Activated T-cell treated with anti-CD3 and anti-CD28 coated beads, Interleukin-2, amount 50 U/mL, for 4 hours (primary cell): ENCODE measurements at regions not wholly inside any gene's neighbourhood (a gene's known extent, or its start where the extent isn't known, plus 50 kb on each side); places are given as distances from the start of the nearest gene placed in this dataset.
"Not testable (repeated sequence)": the region's sequence is repeated elsewhere in the genome, so short reads cannot be mapped to it uniquely, and the experiment has no call there.

ENCODE experiments used
- ATAC-seq, 2 donors: fragments of 200-7000 bp; cut with Tn5 transposase; one replicate each; pipeline ENCODE4 v1.10.0; 2021
- DNase-seq: peaks from one replicate; pipeline ENCODE4 v3.0.0-alpha.2; 2020
- H3K27me3 Mint-ChIP-seq: one replicate; pipeline ENCODE4 v1.8.0; 2021; ENCODE audit warnings: low read depth, mixed read lengths
- H3K36me3 Mint-ChIP-seq: one replicate; pipeline ENCODE4 v1.8.0; 2022; ENCODE audit warnings: mixed read lengths; ENCODE audit not compliant: insufficient read depth
- H3K4me1 Mint-ChIP-seq: one replicate; pipeline ENCODE4 v1.8.0; 2021; ENCODE audit warnings: low read depth, mixed read lengths
- H3K4me3 Mint-ChIP-seq: one replicate; pipeline ENCODE4 v1.8.0; 2021; ENCODE audit warnings: mild to moderate bottlenecking, moderate library complexity, mixed read lengths
- H3K9me3 Mint-ChIP-seq: one replicate; pipeline ENCODE4 v1.8.0; 2021; ENCODE audit warnings: mixed read lengths

DNA sequence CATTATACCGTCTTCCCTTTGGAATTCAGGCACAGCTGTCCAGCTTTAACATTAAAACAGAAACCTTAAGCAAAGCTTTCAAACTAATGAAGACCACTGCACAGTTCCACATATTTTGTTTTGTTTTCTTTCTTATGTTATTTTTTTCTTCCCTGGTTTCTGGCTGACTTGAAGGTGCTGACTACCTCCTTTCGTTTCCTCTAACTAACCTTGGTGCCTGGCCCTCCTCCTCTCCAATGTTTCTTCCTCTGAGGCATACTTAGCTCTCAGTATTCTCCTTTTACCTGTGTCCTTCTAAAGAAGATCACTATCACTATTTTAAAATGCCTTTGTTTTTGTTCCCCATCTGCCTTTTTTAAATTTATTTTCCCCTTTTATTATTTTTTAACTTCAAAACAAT is 433.3 kb upstream of the SPHKAP start:
- H3K27me3 Mint-ChIP-seq, result no peaks in the 10 kb centered on the region
- H3K4me3 Mint-ChIP-seq, result no peak overlapping the region
- ATAC-seq, result no peak
- no peak for DNase-seq
- no peaks in the 10 kb centered on the region for H3K4me1 Mint-ChIP-seq
- no peaks in the 10 kb centered on the region for H3K36me3 Mint-ChIP-seq
- H3K9me3 Mint-ChIP-seq, result peaks cover 4% of the 10 kb centered on the region

DNA sequence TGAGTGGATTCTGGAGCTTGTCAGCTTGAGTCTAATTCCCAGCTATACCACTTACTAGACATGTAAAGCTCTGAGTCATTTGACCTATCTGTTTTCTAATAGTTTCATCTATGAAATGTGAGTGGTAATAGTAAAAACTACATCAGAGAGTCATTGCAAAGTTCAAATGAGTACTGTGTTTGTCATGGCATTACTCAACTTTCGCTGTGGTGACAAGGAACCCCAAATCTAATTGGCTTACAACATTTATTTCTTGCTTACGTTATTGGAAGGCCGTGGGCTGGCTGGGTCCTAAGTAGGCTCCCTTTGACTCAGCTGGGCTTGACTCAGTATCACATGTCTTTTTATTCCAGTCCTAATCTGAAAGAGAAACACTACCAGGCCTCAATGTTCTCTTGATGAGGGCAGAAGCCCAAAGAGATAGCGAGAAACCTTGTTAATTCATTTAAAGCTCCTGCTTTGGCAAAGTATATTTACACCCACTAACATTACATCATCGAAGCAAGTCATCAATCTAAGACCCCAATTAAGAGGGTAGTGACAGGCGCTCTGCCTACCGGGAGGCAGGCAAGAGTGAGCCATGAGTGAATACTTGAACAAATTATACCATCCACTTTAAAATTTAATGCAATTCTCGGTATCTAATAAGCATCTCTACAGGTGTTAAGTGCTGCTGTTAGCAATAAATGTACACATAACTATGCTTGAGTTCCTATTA is 431.8 kb upstream of the SPHKAP start:
- ATAC-seq, result peak; percentile 32 to 58
- H3K36me3 Mint-ChIP-seq, result no peaks in the 10 kb centered on the region
- H3K4me1 Mint-ChIP-seq, result no peaks in the 10 kb centered on the region
- no peak for DNase-seq
- H3K4me3 Mint-ChIP-seq, result no peak overlapping the region
- H3K27me3 Mint-ChIP-seq, result no peaks in the 10 kb centered on the region
- H3K9me3 Mint-ChIP-seq, result peaks cover 8% of the 10 kb centered on the region

DNA sequence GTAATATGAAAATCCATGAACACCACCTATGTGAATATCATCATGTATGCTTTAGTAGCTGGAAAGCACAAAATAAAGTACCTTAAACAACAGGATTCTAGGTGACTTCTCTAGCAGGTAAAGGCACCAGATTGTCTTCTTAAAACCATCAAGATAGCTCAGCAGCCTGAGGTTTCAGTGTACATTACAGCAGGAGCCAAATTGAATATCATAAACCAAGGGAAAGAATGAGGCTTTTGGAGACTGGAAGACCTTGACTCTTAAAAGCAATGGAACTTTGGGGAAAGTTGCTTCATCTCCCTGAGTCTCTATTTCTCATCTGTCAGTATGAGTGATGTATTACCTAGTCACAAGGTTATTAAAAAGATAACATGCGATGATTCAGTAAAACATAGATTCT is 429.7 kb upstream of the SPHKAP start:
- H3K36me3 Mint-ChIP-seq, result no peaks in the 10 kb centered on the region
- peaks cover 8% of the 10 kb centered on the region for H3K9me3 Mint-ChIP-seq
- ATAC-seq (no peak), DNase-seq (no peak)
- H3K27me3 Mint-ChIP-seq, result no peaks in the 10 kb centered on the region
- H3K4me1 Mint-ChIP-seq, result no peaks in the 10 kb centered on the region
- no peak overlapping the region for H3K4me3 Mint-ChIP-seq

DNA sequence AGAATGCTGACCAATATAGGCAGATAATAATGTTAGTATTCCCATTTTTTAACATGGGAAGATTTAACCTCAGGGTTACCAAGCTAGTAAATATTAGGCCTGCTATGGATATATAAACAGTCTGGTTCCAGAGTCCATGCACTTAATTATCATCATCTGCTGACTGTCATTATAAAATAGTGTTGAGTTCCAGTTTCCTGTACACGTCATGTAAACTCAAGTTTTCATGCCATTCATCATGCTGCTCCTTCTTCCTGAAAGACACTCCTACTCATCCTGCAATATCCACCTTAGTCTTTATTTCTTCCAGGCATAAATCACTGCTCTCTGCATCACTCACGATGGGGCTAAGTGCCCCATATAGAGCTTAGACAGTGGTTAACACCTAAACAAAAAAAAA is 420.8 kb upstream of the SPHKAP start:
- DNase-seq, result no peak
- Mint-ChIP-seq H3K4me3 (no peak overlapping the region), H3K4me1 (no peaks in the 10 kb centered on the region), H3K36me3 (no peaks in the 10 kb centered on the region), H3K27me3 (no peaks in the 10 kb centered on the region), H3K9me3 (no peaks in the 10 kb centered on the region)
- ATAC-seq, result no peak

DNA sequence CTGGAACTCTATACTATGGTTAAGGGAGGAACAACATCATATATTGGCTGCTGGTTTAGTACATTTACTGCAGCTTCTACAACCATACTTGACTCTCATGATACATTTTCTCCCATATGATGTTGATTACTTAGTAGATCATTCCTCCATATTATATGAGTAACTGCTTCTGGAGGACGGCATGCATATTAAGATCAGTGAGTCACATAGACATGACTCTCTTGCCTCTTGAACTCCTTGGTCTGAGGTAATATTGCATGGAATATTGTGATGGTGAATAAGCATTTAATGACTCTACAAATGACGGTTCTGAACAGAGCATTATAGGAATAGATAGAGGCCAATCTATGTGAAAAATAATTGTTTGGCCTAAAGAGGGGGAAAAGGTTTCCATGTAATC is 418.8 kb upstream of the SPHKAP start:
- H3K36me3 Mint-ChIP-seq, result no peaks in the 10 kb centered on the region

DNA sequence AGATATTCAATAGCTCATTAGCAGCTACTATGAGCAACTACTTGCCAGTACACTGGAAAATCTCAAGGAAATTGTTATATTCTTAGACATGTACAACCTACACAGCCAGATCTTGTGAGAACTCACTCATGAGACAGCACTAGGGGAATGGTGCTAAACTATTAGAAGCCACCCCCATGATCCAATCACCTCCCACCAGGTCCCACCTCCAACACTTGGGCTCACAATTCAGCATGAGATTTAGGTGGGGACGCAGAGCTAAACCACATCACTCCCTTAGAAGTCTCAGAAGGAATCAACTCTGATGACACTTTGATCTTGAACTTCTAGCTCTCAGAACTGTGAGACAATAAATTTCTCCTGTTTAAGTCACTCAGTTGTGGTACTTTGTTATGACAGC is 418.3 kb upstream of the SPHKAP start:
- no peak overlapping the region for H3K4me3 Mint-ChIP-seq
- no peaks in the 10 kb centered on the region for H3K36me3 Mint-ChIP-seq
- DNase-seq, result no peak
- no peaks in the 10 kb centered on the region for H3K27me3 Mint-ChIP-seq
- no peaks in the 10 kb centered on the region for H3K9me3 Mint-ChIP-seq
- no peaks in the 10 kb centered on the region for H3K4me1 Mint-ChIP-seq
- no peak for ATAC-seq

More for the DNA sequence above, 418.8 kb upstream of the SPHKAP start:
- ATAC-seq (no peak), DNase-seq (no peak)
- Mint-ChIP-seq H3K4me3 (no peak overlapping the region), H3K9me3 (no peaks in the 10 kb centered on the region), H3K4me1 (no peaks in the 10 kb centered on the region), H3K27me3 (no peaks in the 10 kb centered on the region)

DNA sequence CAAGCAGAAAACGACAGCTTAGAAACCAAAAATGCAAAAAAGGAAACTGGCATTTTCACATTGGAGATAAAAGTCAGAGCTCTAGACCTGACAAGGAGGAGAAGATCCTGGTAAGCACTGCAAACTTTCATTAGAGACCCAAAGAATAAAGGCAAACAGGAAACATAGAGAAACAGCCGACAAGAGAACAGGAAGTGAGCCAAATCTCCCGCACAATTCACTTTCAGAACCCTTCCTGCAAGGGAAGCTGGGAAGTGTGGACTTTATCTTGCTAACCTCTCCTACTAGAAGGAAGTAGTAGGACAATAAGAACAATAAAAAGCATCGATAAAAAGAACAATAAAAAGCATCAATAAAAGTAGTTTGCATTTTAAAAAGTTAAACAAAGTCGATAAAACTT is 417.8 kb upstream of the SPHKAP start:
- Mint-ChIP-seq H3K27me3 (no peaks in the 10 kb centered on the region), H3K4me3 (no peak overlapping the region), H3K9me3 (no peaks in the 10 kb centered on the region), H3K36me3 (no peaks in the 10 kb centered on the region), H3K4me1 (no peaks in the 10 kb centered on the region)
- no peak for DNase-seq
- ATAC-seq, result no peak

DNA sequence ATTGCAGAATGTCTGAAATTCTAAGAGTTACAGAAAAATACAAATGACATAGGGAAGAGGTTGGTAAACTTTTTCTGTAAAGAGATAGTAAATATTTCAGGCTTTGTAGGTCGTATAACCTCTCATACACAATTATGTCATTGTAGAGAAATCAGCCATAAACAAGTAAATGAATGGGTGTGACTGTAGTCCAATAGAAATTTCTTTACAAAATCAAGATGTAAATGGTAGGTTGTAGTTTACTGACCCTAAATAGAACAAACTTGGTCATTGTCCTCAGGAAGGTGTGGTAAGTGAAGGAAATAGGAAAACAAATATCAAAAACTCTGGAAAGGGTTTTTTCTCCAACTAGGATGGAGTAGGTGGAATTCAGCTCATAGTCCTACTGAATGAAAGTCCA is 415.5 kb upstream of the SPHKAP start:
- H3K9me3 Mint-ChIP-seq, result no peaks in the 10 kb centered on the region
- H3K27me3 Mint-ChIP-seq, result no peaks in the 10 kb centered on the region
- no peaks in the 10 kb centered on the region for H3K4me1 Mint-ChIP-seq

DNA sequence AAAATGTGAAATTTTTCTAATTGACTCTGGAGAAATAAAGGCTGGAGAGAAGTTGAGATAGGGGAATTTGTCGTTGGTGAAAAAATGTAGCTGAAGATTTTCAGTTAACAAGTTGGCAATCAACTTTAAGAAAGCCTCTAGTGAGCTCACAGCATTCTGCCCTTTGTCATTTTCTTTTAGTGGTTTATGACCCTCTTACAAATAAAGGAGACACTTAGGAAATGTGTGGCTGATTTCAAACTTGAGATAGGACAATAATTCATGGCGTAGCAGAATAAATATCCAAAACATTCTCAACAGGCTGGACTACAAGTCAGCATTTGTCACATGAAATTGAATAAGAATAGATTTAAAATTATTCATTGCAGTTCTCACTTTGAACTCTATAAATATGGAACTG is 412.5 kb upstream of the SPHKAP start:
- Mint-ChIP-seq H3K4me3 (no peak overlapping the region), H3K36me3 (no peaks in the 10 kb centered on the region), H3K4me1 (no peaks in the 10 kb centered on the region), H3K27me3 (no peaks in the 10 kb centered on the region), H3K9me3 (no peaks in the 10 kb centered on the region)
- DNase-seq (no peak), ATAC-seq (no peak)

More for the DNA sequence above, 415.5 kb upstream of the SPHKAP start:
- Mint-ChIP-seq H3K36me3 (no peaks in the 10 kb centered on the region), H3K4me3 (no peak overlapping the region)
- DNase-seq (no peak), ATAC-seq (no peak)

DNA sequence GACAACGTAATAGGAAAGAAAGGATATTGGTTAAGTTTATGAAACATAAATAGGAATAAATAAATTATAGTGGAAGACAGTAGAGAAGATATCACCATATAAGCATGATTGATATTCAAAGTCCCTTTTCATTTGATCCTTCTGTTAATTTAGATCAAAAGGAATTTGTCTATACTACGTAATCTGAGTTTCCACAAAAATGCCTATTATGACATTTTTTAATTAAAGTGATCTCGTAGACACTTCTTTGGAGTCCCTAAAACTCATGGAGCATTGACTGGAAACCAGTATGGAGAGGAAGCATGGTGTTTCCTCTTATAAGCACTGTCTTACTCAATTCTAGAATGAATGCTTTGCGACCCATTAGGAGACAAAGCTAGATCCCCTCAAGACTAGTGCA is 411.4 kb upstream of the SPHKAP start:
- ATAC-seq (no peak), DNase-seq (no peak)
- Mint-ChIP-seq H3K27me3 (no peaks in the 10 kb centered on the region), H3K4me3 (no peak overlapping the region), H3K36me3 (no peaks in the 10 kb centered on the region), H3K4me1 (no peaks in the 10 kb centered on the region), H3K9me3 (peaks cover 7% of the 10 kb centered on the region)

DNA sequence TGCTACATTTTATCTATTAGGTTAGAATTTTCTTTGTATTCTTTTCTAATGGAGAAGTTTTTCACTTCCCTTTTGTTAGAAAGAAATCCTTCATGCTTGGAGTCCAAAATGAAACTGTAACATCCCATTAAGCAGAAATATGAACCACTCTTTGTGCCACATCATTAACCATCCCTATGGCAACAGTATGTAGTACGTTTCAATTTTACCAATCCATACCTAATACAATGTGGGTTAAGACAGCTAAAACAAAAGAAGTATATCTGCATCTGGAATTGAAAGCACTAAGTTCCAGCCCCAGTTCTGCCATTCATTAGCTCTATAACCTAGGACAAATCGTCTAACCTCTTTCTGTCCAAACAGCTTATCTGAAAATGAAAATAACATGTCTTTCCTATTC is 409.2 kb upstream of the SPHKAP start:
- no peaks in the 10 kb centered on the region for H3K4me1 Mint-ChIP-seq
- H3K36me3 Mint-ChIP-seq, result no peaks in the 10 kb centered on the region
- H3K27me3 Mint-ChIP-seq, result no peaks in the 10 kb centered on the region
- H3K4me3 Mint-ChIP-seq, result no peak overlapping the region
- no peak for ATAC-seq
- H3K9me3 Mint-ChIP-seq, result peaks cover 7% of the 10 kb centered on the region
- no peak for DNase-seq

DNA sequence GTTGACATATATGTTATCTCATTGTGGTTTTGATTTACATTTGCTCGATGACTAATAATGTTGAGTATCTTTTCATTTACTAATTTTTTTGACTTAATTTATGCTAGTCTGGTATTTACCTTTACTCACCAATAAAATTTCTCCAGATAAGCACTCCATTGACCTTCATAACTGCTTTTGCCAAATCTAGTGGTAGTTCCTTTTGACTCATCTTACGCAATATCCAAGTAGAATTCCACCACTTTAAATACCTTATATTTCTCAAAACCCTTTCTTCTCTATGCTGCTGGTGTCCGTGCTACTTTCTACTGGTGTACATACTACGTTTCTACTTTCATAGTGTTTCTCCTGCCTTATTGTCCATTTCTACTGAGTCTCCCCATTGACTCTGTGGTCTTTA is 407.6 kb upstream of the SPHKAP start:
- ATAC-seq, result no peak
- DNase-seq, result no peak
- H3K27me3 Mint-ChIP-seq, result no peaks in the 10 kb centered on the region
- H3K36me3 Mint-ChIP-seq, result no peaks in the 10 kb centered on the region
- H3K9me3 Mint-ChIP-seq, result peaks cover 11% of the 10 kb centered on the region
- no peak overlapping the region for H3K4me3 Mint-ChIP-seq
- no peaks in the 10 kb centered on the region for H3K4me1 Mint-ChIP-seq

DNA sequence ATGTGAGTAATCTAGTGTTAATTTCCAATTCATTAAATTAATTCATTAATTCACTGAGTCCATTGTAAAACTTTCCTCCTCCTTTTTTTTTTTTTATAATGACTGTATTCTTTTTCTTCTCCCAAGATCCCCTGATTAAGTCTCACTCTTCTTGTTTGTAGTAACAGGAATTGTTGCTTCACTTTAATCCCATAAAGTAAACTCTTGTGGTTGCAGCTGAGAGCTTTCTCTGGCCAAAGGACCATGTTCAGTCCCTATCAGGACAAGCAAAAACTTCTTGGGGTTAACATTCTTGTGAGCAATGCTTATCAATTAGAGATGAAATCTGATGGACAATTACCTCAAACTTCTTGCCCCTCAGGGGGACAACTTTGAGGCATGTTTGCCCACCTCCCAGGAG is 400.2 kb upstream of the SPHKAP start:
- ATAC-seq, result no peak
- no peaks in the 10 kb centered on the region for H3K4me1 Mint-ChIP-seq
- H3K9me3 Mint-ChIP-seq, result peaks cover 3% of the 10 kb centered on the region

DNA sequence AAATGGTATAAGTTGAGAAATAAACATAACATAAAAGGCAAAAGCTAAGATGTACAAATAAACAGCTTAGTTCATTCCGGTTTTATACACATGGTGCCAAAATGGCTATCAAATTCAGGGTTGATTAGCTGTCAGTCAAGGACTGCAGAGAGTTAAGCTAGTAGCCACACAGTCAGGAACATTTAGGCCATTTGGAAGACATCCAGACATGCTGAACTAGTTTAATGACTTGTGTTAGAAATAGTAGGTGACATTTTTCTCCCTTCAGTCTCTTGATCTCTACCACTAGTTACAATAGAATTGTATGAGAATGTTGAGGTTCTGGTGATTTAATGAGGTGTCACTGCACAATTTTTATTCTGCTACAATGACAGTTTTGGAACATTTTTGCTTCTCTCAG is 394.4 kb upstream of the SPHKAP start:
- DNase-seq, result no peak
- Mint-ChIP-seq H3K4me3 (no peak overlapping the region), H3K27me3 (no peaks in the 10 kb centered on the region), H3K4me1 (no peaks in the 10 kb centered on the region), H3K9me3 (no peaks in the 10 kb centered on the region), H3K36me3 (no peaks in the 10 kb centered on the region)
- no peak for ATAC-seq

More for the DNA sequence above, 400.2 kb upstream of the SPHKAP start:
- no peak overlapping the region for H3K4me3 Mint-ChIP-seq
- H3K36me3 Mint-ChIP-seq, result no peaks in the 10 kb centered on the region
- no peak for DNase-seq
- no peaks in the 10 kb centered on the region for H3K27me3 Mint-ChIP-seq

DNA sequence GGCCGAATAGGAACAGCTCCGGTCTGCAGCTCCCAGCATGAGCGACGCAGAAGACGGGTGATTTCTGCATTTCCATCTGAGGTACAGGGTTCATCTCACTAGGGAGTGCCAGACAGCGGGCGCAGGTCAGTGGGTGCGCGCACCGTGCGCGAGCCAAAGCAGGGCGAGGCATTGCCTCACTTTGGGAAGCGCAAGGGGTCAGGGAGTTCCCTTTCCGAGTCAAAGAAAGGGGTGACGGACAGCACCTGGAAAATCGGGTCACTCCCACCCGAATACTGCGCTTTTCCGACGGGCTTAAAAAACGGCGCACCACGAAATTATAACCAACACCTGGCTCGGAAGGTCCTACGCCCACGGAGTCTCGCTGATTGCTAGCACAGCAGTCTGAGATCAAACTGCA is 386.8 kb upstream of the SPHKAP start:
- H3K4me1 Mint-ChIP-seq, H3K4me3 Mint-ChIP-seq, H3K36me3 Mint-ChIP-seq, H3K9me3 Mint-ChIP-seq, H3K27me3 Mint-ChIP-seq, DNase-seq, ATAC-seq: not testable (repeated sequence)

DNA sequence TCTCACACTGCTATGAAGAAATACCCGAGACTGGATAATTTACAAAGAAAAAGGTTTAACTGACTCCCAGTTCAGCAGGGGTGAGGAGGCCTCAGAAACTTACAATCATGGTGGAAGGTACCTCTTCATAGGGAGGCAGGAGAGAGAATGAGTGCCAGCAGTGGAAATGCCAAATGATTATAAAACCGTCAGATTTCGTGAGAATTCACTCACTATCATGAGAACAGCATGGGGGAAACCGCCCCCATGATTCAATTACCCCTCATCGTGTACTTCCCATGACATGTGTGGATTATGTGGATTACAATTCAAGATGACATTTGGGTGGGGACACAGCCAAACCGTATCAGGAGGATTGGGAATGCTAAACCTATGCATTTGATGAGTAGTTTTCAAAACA is 380.3 kb upstream of the SPHKAP start:
- H3K36me3 Mint-ChIP-seq, result no peaks in the 10 kb centered on the region
- no peak for DNase-seq
- peaks cover 7% of the 10 kb centered on the region for H3K9me3 Mint-ChIP-seq
- H3K4me1 Mint-ChIP-seq, result no peaks in the 10 kb centered on the region
- no peaks in the 10 kb centered on the region for H3K27me3 Mint-ChIP-seq
- H3K4me3 Mint-ChIP-seq, result no peak overlapping the region
- no peak for ATAC-seq
